SHP77 treated with DMSO at 0.1 percent for 48 hours (cell line): ENCODE measurements at regions not wholly inside any gene's neighbourhood (a gene's known extent, or its start where the extent isn't known, plus 50 kb on each side); places are given as distances from the start of the nearest gene placed in this dataset.

Source experiments
- DNase-seq: peaks from one replicate; lab custom pipeline; 2025; lab: John Stamatoyannopoulos, UW

GRCh38 chr15:98025237-98025636, 64.7 kb downstream of the ARRDC4 start:
- DNase-seq = no peak

- no peak for DNase-seq
Measured at GRCh38 chr15:98034731-98035130, 74.2 kb downstream of the ARRDC4 start.

GRCh38 chr15:98035134-98035533, 74.6 kb downstream of the ARRDC4 start:
- DNase-seq = no peak

- no peak for DNase-seq
Measured at GRCh38 chr15:98035577-98036010, 75.1 kb downstream of the ARRDC4 start.

GRCh38 chr15:98039596-98039995, 79.1 kb downstream of the ARRDC4 start:
- DNase-seq = no peak

GRCh38 chr15:98040146-98040545, 79.6 kb downstream of the ARRDC4 start:
- no peak for DNase-seq

- DNase-seq = no peak
Measured at GRCh38 chr15:98043160-98044014, 82.9 kb downstream of the ARRDC4 start.

GRCh38 chr15:98051734-98052133, 91.2 kb downstream of the ARRDC4 start:
- no peak for DNase-seq

GRCh38 chr15:98057453-98057852, 97.0 kb downstream of the ARRDC4 start:
- DNase-seq = no peak

- DNase-seq = no peak
Measured at GRCh38 chr15:98062869-98063268, 102.4 kb downstream of the ARRDC4 start.

GRCh38 chr15:98063315-98063714, 102.8 kb downstream of the ARRDC4 start:
- DNase-seq = no peak

- no peak for DNase-seq
Measured at GRCh38 chr15:98063871-98064270, 103.4 kb downstream of the ARRDC4 start.

- no peak for DNase-seq
Measured at GRCh38 chr15:98067339-98067738, 106.8 kb downstream of the ARRDC4 start.

GRCh38 chr15:98069256-98069655, 108.8 kb downstream of the ARRDC4 start:
- DNase-seq = no peak

GRCh38 chr15:98070137-98070536, 109.6 kb downstream of the ARRDC4 start:
- no peak for DNase-seq

- DNase-seq = no peak
Measured at GRCh38 chr15:98071786-98072185, 111.3 kb downstream of the ARRDC4 start.

- DNase-seq = no peak
Measured at GRCh38 chr15:98075441-98075840, 114.9 kb downstream of the ARRDC4 start.

- no peak for DNase-seq
Measured at GRCh38 chr15:98076021-98076816, 115.7 kb downstream of the ARRDC4 start.

- no peak for DNase-seq
Measured at GRCh38 chr15:98077186-98077585, 116.7 kb downstream of the ARRDC4 start.

GRCh38 chr15:98080791-98081190, 120.3 kb downstream of the ARRDC4 start:
- DNase-seq = no peak

GRCh38 chr15:98083203-98083910, 122.9 kb downstream of the ARRDC4 start:
- DNase-seq = no peak

GRCh38 chr15:98085003-98085639, 124.6 kb downstream of the ARRDC4 start:
- DNase-seq = no peak
